Neural progenitor cell (in vitro differentiated cells): ENCODE measurements at regions not wholly inside any gene's neighbourhood (a gene's known extent, or its start where the extent isn't known, plus 50 kb on each side); places are given as distances from the start of the nearest gene placed in this dataset.

ENCODE experiments used
- CTCF ChIP-seq: fragments of 200-600 bp; sonication (generic); IDR thresholded peaks from 2 replicates; pipeline ENCODE4 v1.5.1; 2017; ENCODE audit warnings: antibody characterized with exemption, mild to moderate bottlenecking
- EZH2 ChIP-seq: fragments of 200-600 bp; sonication (generic); IDR thresholded peaks from 2 replicates; pipeline ENCODE4 v1.6.1; 2017; ENCODE audit warnings: antibody characterized with exemption, mild to moderate bottlenecking, moderate library complexity
- EZH2phosphoT487 ChIP-seq: fragments of 200-600 bp; sonication (generic); IDR thresholded peaks from 2 replicates; pipeline ENCODE4 v1.6.1; 2017; ENCODE audit warnings: antibody characterized with exemption

GRCh38 chr6:142642651-142643050 lies 302.3 kb downstream of the HIVEP2 start:
- TF ChIP-seq CTCF: no peak
- TF ChIP-seq EZH2phosphoT487: no peak
- no peak for TF ChIP-seq EZH2
